ENCODE measurements at regions not wholly inside any gene's neighbourhood (a gene's known extent, or its start where the extent isn't known, plus 50 kb on each side); places are given as distances from the start of the nearest gene placed in this dataset.

GRCh38 chr6:837380-837779 lies 144.4 kb upstream of the EXOC2 start:
- TF ChIP-seq CTCF (IDR thresholded peaks at IDR 0.05) (no peak), EZH2 (IDR thresholded peaks at IDR 0.05) (no peak), EZH2phosphoT487 (IDR thresholded peaks at IDR 0.05) (no peak)
